ENCODE measurements at regions not wholly inside any gene's neighbourhood (a gene's known extent, or its start where the extent isn't known, plus 50 kb on each side); places are given as distances from the start of the nearest gene placed in this dataset.

GRCh38 chr4:178275671-178276360 lies 833.6 kb upstream of the AGA start:
- DNase-seq (ENCODE audit: low spot score), result no peak

GRCh38 chr4:178280362-178280761 lies 838.1 kb upstream of the AGA start:
- no peak for DNase-seq (ENCODE audit: low spot score)

GRCh38 chr4:178288462-178288861 lies 846.2 kb upstream of the AGA start:
- no peak for DNase-seq (ENCODE audit: low spot score)

GRCh38 chr4:178293601-178294000 lies 851.4 kb upstream of the AGA start:
- DNase-seq (ENCODE audit: low spot score), result no peak

GRCh38 chr4:178296669-178297068 lies 854.4 kb upstream of the AGA start:
- DNase-seq (ENCODE audit: low spot score), result no peak

- DNase-seq (ENCODE audit: low spot score), result no peak
Measured at GRCh38 chr4:178306565-178306964, 864.3 kb upstream of the AGA start.

- DNase-seq (ENCODE audit: low spot score), result no peak
Measured at GRCh38 chr4:178309890-178310289, 867.7 kb upstream of the AGA start.

GRCh38 chr4:178311997-178312396 lies 869.8 kb upstream of the AGA start:
- DNase-seq (ENCODE audit: low spot score), result no peak

- no peak for DNase-seq (ENCODE audit: low spot score)
Measured at GRCh38 chr4:178314287-178314686, 872.0 kb upstream of the AGA start.

GRCh38 chr4:178316211-178316610 lies 874.0 kb upstream of the AGA start:
- DNase-seq (ENCODE audit: low spot score), result no peak

GRCh38 chr4:178320003-178320402 lies 877.8 kb upstream of the AGA start:
- DNase-seq (ENCODE audit: low spot score), result no peak

- DNase-seq (ENCODE audit: low spot score), result no peak
Measured at GRCh38 chr4:178322524-178323183, 880.4 kb upstream of the AGA start.

GRCh38 chr4:178329226-178329872 lies 887.1 kb upstream of the AGA start:
- no peak for DNase-seq (ENCODE audit: low spot score)

- DNase-seq (ENCODE audit: low spot score), result no peak
Measured at GRCh38 chr4:178333355-178333754, 891.1 kb upstream of the AGA start.

- DNase-seq (ENCODE audit: low spot score), result no peak
Measured at GRCh38 chr4:178339769-178340168, 897.5 kb upstream of the AGA start.

- DNase-seq (ENCODE audit: low spot score), result no peak
Measured at GRCh38 chr4:178340468-178340867, 898.2 kb upstream of the AGA start.

GRCh38 chr4:178344096-178344495 lies 901.9 kb upstream of the AGA start:
- no peak for DNase-seq (ENCODE audit: low spot score)

GRCh38 chr4:178347111-178347510 lies 904.9 kb upstream of the AGA start:
- no peak for DNase-seq (ENCODE audit: low spot score)

- DNase-seq (ENCODE audit: low spot score), result no peak
Measured at GRCh38 chr4:178349601-178350000, 907.4 kb upstream of the AGA start.

GRCh38 chr4:178351185-178351584 lies 908.9 kb upstream of the AGA start:
- DNase-seq (ENCODE audit: low spot score), result no peak

- no peak for DNase-seq (ENCODE audit: low spot score)
Measured at GRCh38 chr4:178356725-178357124, 914.5 kb upstream of the AGA start.

GRCh38 chr4:178385481-178385880 lies 943.2 kb upstream of the AGA start:
- no peak for DNase-seq (ENCODE audit: low spot score)

- DNase-seq (ENCODE audit: low spot score), result no peak
Measured at GRCh38 chr4:178387756-178388155, 945.5 kb upstream of the AGA start.
